ENCODE measurements at regions not wholly inside any gene's neighbourhood (a gene's known extent, or its start where the extent isn't known, plus 50 kb on each side); places are given as distances from the start of the nearest gene placed in this dataset.

DNA sequence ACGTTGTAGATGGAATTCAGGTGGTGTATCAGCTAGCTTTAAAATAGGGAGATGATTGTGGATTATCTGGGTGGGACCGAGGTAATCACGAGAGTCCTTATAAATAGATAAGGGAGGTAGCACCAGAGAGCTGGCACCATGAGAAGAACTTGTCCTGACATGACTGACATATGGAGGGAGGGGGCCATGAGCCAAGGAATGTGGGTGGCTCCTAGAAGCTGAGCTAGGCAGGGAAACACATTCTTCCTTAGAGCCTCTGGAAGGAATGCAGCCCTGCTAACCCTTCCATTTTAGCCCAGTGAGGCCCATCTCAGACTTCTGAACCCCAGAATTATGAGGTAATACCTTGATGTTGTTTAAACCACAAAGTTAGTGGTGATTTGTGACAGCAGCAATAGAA is 321.1 kb upstream of the SULF2 start:
- no peaks in the 10 kb centered on the region for H3K79me2 ChIP-seq (ENCODE audit: low read depth)
- BruUV-seq (replicated peaks): no TSS peak

DNA sequence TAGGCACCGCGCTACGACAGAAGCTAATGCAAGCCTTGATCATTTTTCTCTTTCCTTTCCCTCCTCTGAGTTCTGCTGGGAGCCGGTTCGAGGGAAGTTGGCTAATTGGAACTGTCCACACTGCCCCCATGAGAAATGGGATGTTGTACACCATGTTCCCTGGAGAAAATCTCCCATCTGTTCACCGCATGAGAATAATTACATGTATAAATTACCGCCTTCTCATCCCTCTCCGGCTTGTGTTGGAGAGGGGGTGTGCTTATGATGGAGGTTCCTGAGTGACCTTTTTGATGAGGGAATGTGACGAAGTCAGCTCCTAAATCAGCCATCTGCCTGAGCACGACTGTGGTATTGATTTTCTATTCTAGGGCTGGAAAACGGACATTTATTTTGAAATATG is 320.2 kb upstream of the SULF2 start:
- intact Hi-C loops (cut with micrococcal nuclease; ENCODE audit: unreplicated experiment): no loop called here
- ChIA-PET CTCF (no interaction called here), POLR2A (ENCODE audit: unreplicated experiment) (no interaction called here)
- no peaks in the 10 kb centered on the region for H3K27me3 ChIP-seq (ENCODE audit: insufficient read depth, low read depth)
- no peaks in the 10 kb centered on the region for H3K79me2 ChIP-seq (ENCODE audit: low read depth)
- no peaks in the 10 kb centered on the region for H3K4me1 ChIP-seq (replicated peaks; ENCODE audit: insufficient read depth)
- H3F3A ChIP-seq (ENCODE audit: insufficient read depth, low read depth): no peaks in the 10 kb centered on the region
- H3K4me3 ChIP-seq: no peak overlapping the region
- DNase-seq: no peak
- H2AFZ ChIP-seq: no peak overlapping the region
- no peak overlapping the region for H3K27ac ChIP-seq
- H3K36me3 ChIP-seq (ENCODE audit: low read depth): no peaks in the 10 kb centered on the region
- no TSS peak for BruUV-seq (replicated peaks)
- no peak overlapping the region for H3K4me2 ChIP-seq
- H4K20me1 ChIP-seq (ENCODE audit: insufficient read depth): no peaks in the 10 kb centered on the region
- no peaks in the 10 kb centered on the region for H3K9me2 ChIP-seq (ENCODE audit: insufficient read depth)
- 0 out of 2 replicates have a peak, but pooled peaks cover 4% of the 10 kb centered on the region for H3K9me3 ChIP-seq (ENCODE audit: insufficient read depth, low read depth)
- TF ChIP-seq, protein P1, sequence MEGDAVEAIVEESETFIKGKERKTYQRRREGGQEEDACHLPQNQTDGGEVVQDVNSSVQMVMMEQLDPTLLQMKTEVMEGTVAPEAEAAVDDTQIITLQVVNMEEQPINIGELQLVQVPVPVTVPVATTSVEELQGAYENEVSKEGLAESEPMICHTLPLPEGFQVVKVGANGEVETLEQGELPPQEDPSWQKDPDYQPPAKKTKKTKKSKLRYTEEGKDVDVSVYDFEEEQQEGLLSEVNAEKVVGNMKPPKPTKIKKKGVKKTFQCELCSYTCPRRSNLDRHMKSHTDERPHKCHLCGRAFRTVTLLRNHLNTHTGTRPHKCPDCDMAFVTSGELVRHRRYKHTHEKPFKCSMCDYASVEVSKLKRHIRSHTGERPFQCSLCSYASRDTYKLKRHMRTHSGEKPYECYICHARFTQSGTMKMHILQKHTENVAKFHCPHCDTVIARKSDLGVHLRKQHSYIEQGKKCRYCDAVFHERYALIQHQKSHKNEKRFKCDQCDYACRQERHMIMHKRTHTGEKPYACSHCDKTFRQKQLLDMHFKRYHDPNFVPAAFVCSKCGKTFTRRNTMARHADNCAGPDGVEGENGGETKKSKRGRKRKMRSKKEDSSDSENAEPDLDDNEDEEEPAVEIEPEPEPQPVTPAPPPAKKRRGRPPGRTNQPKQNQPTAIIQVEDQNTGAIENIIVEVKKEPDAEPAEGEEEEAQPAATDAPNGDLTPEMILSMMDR (conservative IDR thresholded peaks at IDR 0.05): no peak
- TF ChIP-seq EZH2 (IDR thresholded peaks at IDR 0.05; ENCODE audit: low read depth): no peak

More for the DNA sequence above, 321.1 kb upstream of the SULF2 start:
- ChIA-PET CTCF (interaction anchor here (0.5 kb wide), 1 partner anchor 80 kb away, joined by 13 read pairs; no protein-coding TSS in a partner anchor), POLR2A (ENCODE audit: unreplicated experiment) (no interaction called here)
- intact Hi-C loops (cut with micrococcal nuclease; ENCODE audit: unreplicated experiment): no loop called here
- Histone ChIP-seq H3K27me3 (ENCODE audit: insufficient read depth, low read depth) (no peaks in the 10 kb centered on the region), H3K27ac (no peak overlapping the region), H3K4me3 (no peak overlapping the region), H3K9me2 (ENCODE audit: insufficient read depth) (no peaks in the 10 kb centered on the region), H2AFZ (no peak overlapping the region), H3K36me3 (ENCODE audit: low read depth) (no peaks in the 10 kb centered on the region), H3K4me1 (replicated peaks; ENCODE audit: insufficient read depth) (no peaks in the 10 kb centered on the region), H3F3A (ENCODE audit: insufficient read depth, low read depth) (no peaks in the 10 kb centered on the region), H4K20me1 (ENCODE audit: insufficient read depth) (no peaks in the 10 kb centered on the region), H3K9me3 (ENCODE audit: insufficient read depth, low read depth) (0 out of 2 replicates have a peak, but pooled peaks cover 4% of the 10 kb centered on the region), H3K4me2 (no peak overlapping the region)
- TF ChIP-seq, protein P1 (conservative IDR thresholded peaks at IDR 0.05): no peak
- TF ChIP-seq EZH2 (IDR thresholded peaks at IDR 0.05; ENCODE audit: low read depth): no peak
- DNase-seq: no peak

DNA sequence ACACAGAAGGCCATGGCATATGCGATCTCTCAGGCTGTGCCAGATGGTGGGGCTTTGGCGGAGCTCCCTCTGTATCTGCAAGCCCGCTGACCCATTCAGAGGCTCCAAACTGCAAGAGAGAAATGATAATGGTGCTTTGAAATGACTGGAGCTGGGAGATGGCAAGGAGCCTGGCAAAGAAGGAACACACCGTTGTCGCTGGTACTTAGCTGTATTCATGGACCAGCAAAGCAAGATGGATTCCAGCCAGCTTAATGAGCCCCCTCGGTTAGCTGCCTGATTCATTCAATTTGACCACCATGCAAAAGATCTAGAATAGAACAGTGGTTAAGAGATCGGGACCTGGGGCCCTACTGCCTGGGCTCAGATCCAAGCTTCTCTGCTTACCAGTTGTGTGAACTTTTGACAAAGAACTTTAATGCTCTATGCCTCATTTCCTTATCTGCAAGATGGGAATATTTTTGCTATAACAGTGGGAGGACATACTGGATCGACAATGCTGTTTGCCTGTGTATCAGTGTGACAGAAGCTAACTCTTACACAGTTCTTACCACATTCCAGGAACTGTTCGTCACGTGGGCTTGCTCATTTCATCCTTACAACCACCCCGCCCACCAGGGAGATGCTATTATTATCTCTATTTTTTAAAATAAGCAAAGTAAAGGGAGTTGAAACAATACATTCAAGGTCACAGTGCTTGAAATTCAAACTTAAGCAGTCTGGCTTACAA is 317.8 kb upstream of the SULF2 start:
- BruUV-seq (replicated peaks): no TSS peak
- peaks cover 19% of the 10 kb centered on the region; the same call in 1 of the 2 replicates for H3F3A ChIP-seq (ENCODE audit: insufficient read depth, low read depth)
- ChIA-PET POLR2A (ENCODE audit: unreplicated experiment) (no interaction called here), CTCF (no interaction called here)
- 0 out of 2 replicates have a peak, but pooled peaks cover 4% of the 10 kb centered on the region for H3K9me3 ChIP-seq (ENCODE audit: insufficient read depth, low read depth)
- H3K79me2 ChIP-seq (ENCODE audit: low read depth): no peaks in the 10 kb centered on the region
- peaks cover 7% of the 10 kb centered on the region; the same call in 1 of the 2 replicates for H3K4me1 ChIP-seq (replicated peaks; ENCODE audit: insufficient read depth)
- H3K27me3 ChIP-seq (ENCODE audit: insufficient read depth, low read depth): no peaks in the 10 kb centered on the region
- no peak overlapping the region for H2AFZ ChIP-seq
- DNase-seq: no peak
- H3K27ac ChIP-seq: no peak overlapping the region
- no peaks in the 10 kb centered on the region for H4K20me1 ChIP-seq (ENCODE audit: insufficient read depth)
- H3K36me3 ChIP-seq (ENCODE audit: low read depth): no peaks in the 10 kb centered on the region
- intact Hi-C loops (cut with micrococcal nuclease; ENCODE audit: unreplicated experiment): no loop called here
- no peaks in the 10 kb centered on the region for H3K9me2 ChIP-seq (ENCODE audit: insufficient read depth)
- TF ChIP-seq EZH2 (IDR thresholded peaks at IDR 0.05; ENCODE audit: low read depth): no peak
- TF ChIP-seq, protein P1 (conservative IDR thresholded peaks at IDR 0.05): no peak
- no peak overlapping the region for H3K4me3 ChIP-seq
- no peak overlapping the region for H3K4me2 ChIP-seq
